Endothelial cell of umbilical vein (primary cell): ENCODE measurements at regions not wholly inside any gene's neighbourhood (a gene's known extent, or its start where the extent isn't known, plus 50 kb on each side); places are given as distances from the start of the nearest gene placed in this dataset.

ENCODE experiments used
- BruUV-seq: library from RNA; stranded (reverse); fragments of 400-500 nt; replicated peaks from 2 replicates; lab custom pipeline; 2021; lab: Mats Ljungman, UMichigan
- CTCF ChIA-PET: fragments of 300-600, 350-600 bp; sonication (Branson Sonifier 250); formaldehyde crosslinking; loops from one replicate; lab custom pipeline; 2021; ENCODE audit warnings: antibody characterized with exemption, inconsistent platforms; lab: Charles Lee
- POLR2A ChIA-PET: fragments of 300-600, 350-600 bp; sonication (Branson Sonifier 250); formaldehyde crosslinking; loops from one replicate; lab custom pipeline; 2021; ENCODE audit warnings: antibody characterized with exemption, inconsistent platforms; lab: Charles Lee
- DNase-seq: peaks from one replicate; pipeline ENCODE4 v3.0.0-alpha.2; 2011; ENCODE audit warnings: low read depth, low spot score
- FAIRE-seq: peaks from 2 replicates; lab custom pipeline; 2011; peaks lifted over from hg19 to GRCh38; lab: Jason Lieb, UNC
- H2AFZ ChIP-seq: 2 replicates; pipeline ENCODE4 v1.6.0; 2012; ENCODE audit warnings: low read depth, low read length, control low read depth, inconsistent platforms
- H3K27ac ChIP-seq: 2 replicates; pipeline ENCODE4 v1.5.1; 2011; ENCODE audit warnings: low read depth, mild to moderate bottlenecking, control low read depth, low read length, moderate library complexity; ENCODE audit not compliant: insufficient read depth
- H3K27me3 ChIP-seq, 2 experiments: 2 replicates each; pipeline versions ENCODE4 v1.6.0 to v1.6.1; 2011; ENCODE audit warnings: low read length in 2 of 2, mixed read lengths in 1 of 2; ENCODE audit not compliant: control insufficient read depth in 2 of 2, insufficient read depth in 2 of 2
- H3K36me3 ChIP-seq, 2 experiments: 2 replicates in 1 of 2; 3 replicates in 1 of 2; pipeline ENCODE4 v1.5.1; 2011; ENCODE audit warnings: low read length in 2 of 2, mild to moderate bottlenecking in 1 of 2, moderate library complexity in 1 of 2; ENCODE audit not compliant: control insufficient read depth in 2 of 2, insufficient read depth in 2 of 2; ENCODE audit errors: extremely low read depth in 1 of 2
- H3K4me1 ChIP-seq: 3 replicates; pipeline ENCODE4 v1.5.1; 2011; ENCODE audit warnings: mild to moderate bottlenecking, low read length; ENCODE audit not compliant: control insufficient read depth, insufficient read depth; ENCODE audit errors: extremely low read depth
- H3K4me2 ChIP-seq: 2 replicates; pipeline ENCODE4 v1.6.1; 2011; ENCODE audit warnings: low read length, control low read depth, mixed read lengths; ENCODE audit not compliant: insufficient read depth
- H3K4me3 ChIP-seq, 3 experiments: fragments of 200-600 bp in 1 of 3; sonication (generic), shearing (Covaris generic) in 1 of 3; replicated peaks in 1 of 3; 2 replicates each; pipeline ENCODE4 v1.5.1; 2011 to 2016; ENCODE audit warnings: control low read depth in 3 of 3, low read length in 3 of 3, mild to moderate bottlenecking in 2 of 3, inconsistent platforms in 1 of 3, low read depth in 1 of 3, moderate library complexity in 1 of 3; ENCODE audit not compliant: insufficient read depth in 1 of 3
- H3K79me2 ChIP-seq: 2 replicates; pipeline ENCODE4 v1.6.0; 2012; ENCODE audit warnings: low read length, inconsistent platforms; ENCODE audit not compliant: control insufficient read depth, insufficient read depth
- H3K9ac ChIP-seq: replicated peaks from 2 replicates; pipeline ENCODE3; 2011; ENCODE audit warnings: low read length, control low read depth; ENCODE audit not compliant: insufficient read depth; ENCODE audit errors: extremely low read depth
- H3K9me1 ChIP-seq: replicated peaks from 3 replicates; pipeline ENCODE4 v1.6.0; 2011; ENCODE audit warnings: mild to moderate bottlenecking, low read length; ENCODE audit not compliant: control insufficient read depth, insufficient read depth; ENCODE audit errors: extremely low read depth
- H3K9me3 ChIP-seq: replicated peaks from 2 replicates; pipeline ENCODE4 v1.5.1; 2012; ENCODE audit warnings: low read length, inconsistent platforms; ENCODE audit not compliant: control insufficient read depth, insufficient read depth
- H4K20me1 ChIP-seq: replicated peaks from 2 replicates; pipeline ENCODE3; 2011; ENCODE audit warnings: mild to moderate bottlenecking, low read length; ENCODE audit not compliant: control insufficient read depth, insufficient read depth; ENCODE audit errors: extremely low read depth
- EZH2 ChIP-seq: IDR thresholded peaks from 2 replicates; pipeline ENCODE4 v1.6.1; 2012; ENCODE audit warnings: borderline replicate concordance, low read depth, mild to moderate bottlenecking, moderate library complexity, low read length, inconsistent platforms; ENCODE audit not compliant: severe bottlenecking
- FOS ChIP-seq: IDR thresholded peaks from 2 replicates; pipeline ENCODE4 v1.6.1; 2011; ENCODE audit warnings: mild to moderate bottlenecking, low read length, moderate library complexity, borderline replicate concordance; ENCODE audit not compliant: insufficient read depth
- GATA2 ChIP-seq: IDR thresholded peaks from 2 replicates; pipeline ENCODE4 v1.7.0; 2011; ENCODE audit warnings: low read depth, mild to moderate bottlenecking, moderate library complexity, mixed read lengths, low read length; ENCODE audit not compliant: insufficient read length, insufficient read depth
- JUN ChIP-seq: IDR thresholded peaks from 2 replicates; pipeline ENCODE4 v1.6.1; 2011; ENCODE audit warnings: borderline replicate concordance, low read depth; ENCODE audit not compliant: insufficient read length, insufficient read depth
- MYC ChIP-seq: IDR thresholded peaks from one replicate; pipeline ENCODE4 v1.6.1; 2011; ENCODE audit warnings: mild to moderate bottlenecking, low read depth, low read length
- POLR2A ChIP-seq: IDR thresholded peaks from 2 replicates; pipeline ENCODE4 v1.6.1; 2012; ENCODE audit warnings: low read depth, mild to moderate bottlenecking, control low read depth, low read length
- POLR2AphosphoS5 ChIP-seq: IDR thresholded peaks from 2 replicates; pipeline ENCODE4 v1.6.1; 2012; ENCODE audit warnings: low read depth, mild to moderate bottlenecking, control low read depth, low read length, moderate library complexity; ENCODE audit not compliant: insufficient read depth
- dilution Hi-C: fragments of 300-500 bp; cut with MboI; formaldehyde crosslinking; loops from one replicate; pipeline ENCODE4 v1.15.0; 2019; ENCODE audit warnings: low sequenced_read_pairs; ENCODE audit not compliant: extremely low pct_ligation_motif_present
- intact Hi-C: fragments of 100-400 bp; cut with micrococcal nuclease; formaldehyde crosslinking; loops from one replicate; pipeline ENCODE4 v1.10.0; 2022
- TF ChIP-seq, protein P1 (sequence below), 2 donors: IDR thresholded peaks; 1 replicate in 1 of 2; 2 replicates in 1 of 2; pipeline ENCODE4 v1.5.1; 2011; ENCODE audit warnings: low read length in 2 of 2, mild to moderate bottlenecking in 2 of 2, moderate library complexity in 2 of 2, control low read depth in 1 of 2, inconsistent platforms in 1 of 2, low read depth in 1 of 2; ENCODE audit not compliant: insufficient read depth in 1 of 2; ENCODE audit errors: extremely low read depth in 1 of 2
- TF ChIP-seq, protein P2 (sequence below): IDR thresholded peaks from 2 replicates; pipeline ENCODE4 v1.6.1; 2011; ENCODE audit not compliant: insufficient read depth, insufficient read length

DNA sequence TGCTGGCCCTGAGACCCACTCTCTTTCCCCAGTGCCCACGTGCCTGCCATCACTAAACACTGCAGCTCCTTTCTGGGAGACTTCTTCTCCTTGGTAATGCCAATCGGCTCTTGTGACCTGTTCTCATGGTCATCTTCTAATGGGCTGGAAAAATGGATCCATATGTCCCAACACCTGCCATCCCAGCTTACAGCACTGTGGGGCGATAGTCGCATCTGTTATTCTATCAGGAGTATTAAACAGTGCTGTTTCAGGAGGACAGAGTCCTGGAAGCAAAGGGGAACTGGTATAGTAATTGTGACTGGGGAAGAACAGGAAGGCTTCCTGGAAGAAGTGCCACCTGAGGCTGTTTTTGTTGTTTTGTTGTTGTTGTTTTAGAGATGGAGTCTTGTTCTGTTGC is 411.2 kb downstream of the GLRX3 start:
- no peak for FAIRE-seq

More for the DNA sequence above, 411.2 kb downstream of the GLRX3 start:
- BruUV-seq: no TSS peak
- dilution Hi-C loops: no loop called here
- no peaks in the 10 kb centered on the region for H3K9me1 ChIP-seq
- no peak overlapping the region for H2AFZ ChIP-seq
- H3K27me3 ChIP-seq: no peaks in the 10 kb centered on the region
- H3K36me3 ChIP-seq: no peaks in the 10 kb centered on the region
- no peak for DNase-seq
- no peak overlapping the region for H3K9ac ChIP-seq
- H3K4me1 ChIP-seq: no peaks in the 10 kb centered on the region
- H4K20me1 ChIP-seq: no peaks in the 10 kb centered on the region
- intact Hi-C loops: no loop called here
- H3K9me3 ChIP-seq: peaks cover 6% of the 10 kb centered on the region
- no peak overlapping the region for H3K4me3 ChIP-seq
- no peaks in the 10 kb centered on the region for H3K79me2 ChIP-seq
- POLR2A ChIA-PET: no interaction called here
- TF ChIP-seq EZH2: no peak
- TF ChIP-seq, protein P1, sequence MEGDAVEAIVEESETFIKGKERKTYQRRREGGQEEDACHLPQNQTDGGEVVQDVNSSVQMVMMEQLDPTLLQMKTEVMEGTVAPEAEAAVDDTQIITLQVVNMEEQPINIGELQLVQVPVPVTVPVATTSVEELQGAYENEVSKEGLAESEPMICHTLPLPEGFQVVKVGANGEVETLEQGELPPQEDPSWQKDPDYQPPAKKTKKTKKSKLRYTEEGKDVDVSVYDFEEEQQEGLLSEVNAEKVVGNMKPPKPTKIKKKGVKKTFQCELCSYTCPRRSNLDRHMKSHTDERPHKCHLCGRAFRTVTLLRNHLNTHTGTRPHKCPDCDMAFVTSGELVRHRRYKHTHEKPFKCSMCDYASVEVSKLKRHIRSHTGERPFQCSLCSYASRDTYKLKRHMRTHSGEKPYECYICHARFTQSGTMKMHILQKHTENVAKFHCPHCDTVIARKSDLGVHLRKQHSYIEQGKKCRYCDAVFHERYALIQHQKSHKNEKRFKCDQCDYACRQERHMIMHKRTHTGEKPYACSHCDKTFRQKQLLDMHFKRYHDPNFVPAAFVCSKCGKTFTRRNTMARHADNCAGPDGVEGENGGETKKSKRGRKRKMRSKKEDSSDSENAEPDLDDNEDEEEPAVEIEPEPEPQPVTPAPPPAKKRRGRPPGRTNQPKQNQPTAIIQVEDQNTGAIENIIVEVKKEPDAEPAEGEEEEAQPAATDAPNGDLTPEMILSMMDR (IDR thresholded peaks at IDR 0.05; ENCODE audit: extremely low read depth in 1 of 2, insufficient read depth in 1 of 2, low read depth in 1 of 2, low read length in 2 of 2): no peak
- no peak for TF ChIP-seq POLR2A
- TF ChIP-seq, protein P2, sequence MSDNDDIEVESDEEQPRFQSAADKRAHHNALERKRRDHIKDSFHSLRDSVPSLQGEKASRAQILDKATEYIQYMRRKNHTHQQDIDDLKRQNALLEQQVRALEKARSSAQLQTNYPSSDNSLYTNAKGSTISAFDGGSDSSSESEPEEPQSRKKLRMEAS: no peak
- no peak for TF ChIP-seq FOS
- no peak for TF ChIP-seq POLR2AphosphoS5
- TF ChIP-seq JUN: no peak
- TF ChIP-seq MYC: no peak
- TF ChIP-seq GATA2: no peak
- no peak overlapping the region for H3K27ac ChIP-seq
- CTCF ChIA-PET: no interaction called here
- H3K4me2 ChIP-seq: no peak overlapping the region
